A549 (cell line): ENCODE measurements at regions not wholly inside any gene's neighbourhood (a gene's known extent, or its start where the extent isn't known, plus 50 kb on each side); places are given as distances from the start of the nearest gene placed in this dataset.

Experiments used
- ATAC-seq, 2 experiments: fragments of 200-7000 bp in 1 of 2; fragments of >200 bp in 1 of 2; cut with Nextera tagmentation in 1 of 2; cut with Tn5 transposase in 1 of 2; 3 replicates each; pipeline versions ENCODE4 v1.8.0 to v1.9.1; 2018 to 2020; ENCODE audit warnings: mild to moderate bottlenecking in 1 of 2, moderate library complexity in 1 of 2
- CTCF ChIA-PET: fragments of 300-600 bp; sonication (Branson Sonifier 250); formaldehyde crosslinking; extraction: SDS; loops from one replicate; lab custom pipeline; 2021; ENCODE audit warnings: antibody characterized with exemption, inconsistent platforms; lab: Yijun Ruan, JAX
- POLR2A ChIA-PET: fragments of 350-600 bp; formaldehyde crosslinking; extraction: SDS; loops from one replicate; lab custom pipeline; 2021; ENCODE audit warnings: antibody characterized with exemption, inconsistent platforms; lab: Yijun Ruan, JAX
- DNase-seq, 2 experiments: peaks; one replicate each; pipeline versions ENCODE4 v3.0.0 to v3.0.0-alpha.2; 2011 to 2016; ENCODE audit warnings: low read depth in 1 of 2, low spot score in 1 of 2
- FAIRE-seq: peaks from 2 replicates; lab custom pipeline; 2011; peaks lifted over from hg19 to GRCh38; lab: Jason Lieb, UNC
- H3K27ac ChIP-seq, 2 experiments: fragments of >200 bp; sonication (Bioruptor Twin); formaldehyde crosslinking; 3 replicates each; pipeline ENCODE4 v1.5.1; 2016 to 2017
- H3K4me1 ChIP-seq: fragments of >200 bp; sonication (Bioruptor Twin); formaldehyde crosslinking; 3 replicates; pipeline ENCODE4 v1.6.1; 2016
- H3K4me2 ChIP-seq: fragments of >200 bp; sonication (Bioruptor Twin); formaldehyde crosslinking; 3 replicates; pipeline ENCODE4 v1.6.1; 2016
- H3K4me3 ChIP-seq: fragments of >200 bp; sonication (Bioruptor Twin); formaldehyde crosslinking; 3 replicates; pipeline ENCODE4 v1.5.1; 2016
- H3K9me3 ChIP-seq: fragments of >200 bp; sonication (Bioruptor Twin); formaldehyde crosslinking; 3 replicates; pipeline ENCODE4 v1.6.1; 2016
- CBX2 ChIP-seq: fragments of 200-600 bp; sonication (generic); IDR thresholded peaks from 2 replicates; pipeline ENCODE4 v1.6.1; 2016; ENCODE audit warnings: low read depth, mild to moderate bottlenecking, borderline replicate concordance
- CBX8 ChIP-seq: fragments of 200-600 bp; sonication (generic); IDR thresholded peaks from 2 replicates; pipeline ENCODE4 v1.6.1; 2016
- CHD4 ChIP-seq: fragments of 200-600 bp; sonication (generic); IDR thresholded peaks from 2 replicates; pipeline ENCODE4 v1.6.1; 2016; ENCODE audit warnings: antibody characterized with exemption, mild to moderate bottlenecking, borderline replicate concordance
- EHF ChIP-seq: fragments of 250-450 bp; sonication (Bioruptor Pico); IDR thresholded peaks from 2 replicates; pipeline ENCODE4 v1.5.0; 2020; ENCODE audit warnings: mild to moderate bottlenecking
- FOXS1 ChIP-seq: fragments of 250-450 bp; sonication (Bioruptor Pico); IDR thresholded peaks from 2 replicates; pipeline ENCODE4 v1.5.0; 2020; ENCODE audit warnings: mild to moderate bottlenecking, moderate library complexity
- HOXA7 ChIP-seq: fragments of 250-450 bp; sonication (Bioruptor Pico); IDR thresholded peaks from 2 replicates; pipeline ENCODE4 v1.5.0; 2020; ENCODE audit warnings: mild to moderate bottlenecking, moderate library complexity
- JUNB ChIP-seq: fragments of >200 bp; sonication (Bioruptor Twin); formaldehyde crosslinking; IDR thresholded peaks from 2 replicates; pipeline ENCODE4 v1.6.1; 2016
- KDM1A ChIP-seq: fragments of 200-600 bp; sonication (generic); IDR thresholded peaks from 2 replicates; pipeline ENCODE4 v1.6.1; 2016; ENCODE audit warnings: low read depth, mild to moderate bottlenecking
- KDM5A ChIP-seq: fragments of 200-600 bp; sonication (generic); IDR thresholded peaks from 2 replicates; pipeline ENCODE4 v1.6.1; 2016; ENCODE audit warnings: antibody characterized with exemption, mild to moderate bottlenecking
- MAZ ChIP-seq: fragments of 150-350 bp; IDR thresholded peaks from 2 replicates; pipeline ENCODE4 v1.6.1; 2014; ENCODE audit warnings: antibody characterized with exemption, low read depth, low read length, borderline replicate concordance
- MYC ChIP-seq: IDR thresholded peaks from 2 replicates; pipeline ENCODE4 v1.6.1; 2012; ENCODE audit warnings: mild to moderate bottlenecking, inconsistent platforms, low read length, improper control_type of control experiment, borderline replicate concordance
- POLR2A ChIP-seq: IDR thresholded peaks from 2 replicates; pipeline ENCODE4 v1.6.1; 2012; ENCODE audit warnings: mild to moderate bottlenecking, low read length
- POLR2AphosphoS2 ChIP-seq: conservative IDR thresholded peaks from 2 replicates; pipeline ENCODE4 v1.6.1; 2012; ENCODE audit warnings: low read length, improper control_type of control experiment, inconsistent platforms
- RAD21 ChIP-seq, 2 experiments: fragments of >200 bp in 1 of 2; sonication (Bioruptor Twin) in 1 of 2; formaldehyde crosslinking in 1 of 2; IDR thresholded peaks in 1 of 2; conservative IDR thresholded peaks in 1 of 2; 2 replicates in 1 of 2; 3 replicates in 1 of 2; pipeline ENCODE4 v1.6.1; 2012 to 2018; ENCODE audit warnings: inconsistent platforms in 1 of 2
- RCOR1 ChIP-seq: fragments of 150-350 bp; IDR thresholded peaks from 2 replicates; pipeline ENCODE4 v1.6.1; 2014; ENCODE audit warnings: antibody characterized with exemption, low read length, low read depth
- SMC3 ChIP-seq: fragments of >200 bp; sonication (Bioruptor Twin); formaldehyde crosslinking; IDR thresholded peaks from 3 replicates; pipeline ENCODE4 v1.6.1; 2018; ENCODE audit warnings: inconsistent platforms
- TP53 ChIP-seq: fragments of 250-450 bp; sonication (Bioruptor Pico); IDR thresholded peaks from 2 replicates; pipeline ENCODE4 v1.5.0; 2021; ENCODE audit warnings: mild to moderate bottlenecking, moderate library complexity
- ZC3H11A ChIP-seq: fragments of 450-650 bp; IDR thresholded peaks from 2 replicates; pipeline ENCODE4 v1.6.1; 2014; ENCODE audit warnings: antibody characterized with exemption, mild to moderate bottlenecking
- WGBS: methylation state at CpG from one replicate; pipeline ENCODE4 v1.1.6; 2017; ENCODE audit errors: missing lambda C conversion rate; 5-methylcytosine and 5-hydroxymethylcytosine counted together
- TF ChIP-seq, protein P1 (sequence below): fragments of >200 bp; sonication (Bioruptor Twin); formaldehyde crosslinking; IDR thresholded peaks from 2 replicates; pipeline ENCODE4 v1.6.1; 2016
- TF ChIP-seq, protein P2 (sequence below): fragments of >200 bp; sonication (Bioruptor Twin); formaldehyde crosslinking; IDR thresholded peaks from 3 replicates; pipeline ENCODE4 v1.6.1; 2016
- TF ChIP-seq, protein P3 (sequence below): IDR thresholded peaks from 2 replicates; pipeline ENCODE4 v1.6.1; 2012
- TF ChIP-seq, protein P4 (sequence below): fragments of 150-350 bp; IDR thresholded peaks from 2 replicates; pipeline ENCODE4 v1.6.1; 2014; ENCODE audit warnings: low read depth, mild to moderate bottlenecking, low read length
- TF ChIP-seq, protein P5 (sequence below): fragments of 250-450 bp; sonication (Bioruptor Pico); IDR thresholded peaks from 2 replicates; pipeline ENCODE4 v1.5.0; 2020; ENCODE audit warnings: low read depth, mild to moderate bottlenecking, moderate library complexity

DNA sequence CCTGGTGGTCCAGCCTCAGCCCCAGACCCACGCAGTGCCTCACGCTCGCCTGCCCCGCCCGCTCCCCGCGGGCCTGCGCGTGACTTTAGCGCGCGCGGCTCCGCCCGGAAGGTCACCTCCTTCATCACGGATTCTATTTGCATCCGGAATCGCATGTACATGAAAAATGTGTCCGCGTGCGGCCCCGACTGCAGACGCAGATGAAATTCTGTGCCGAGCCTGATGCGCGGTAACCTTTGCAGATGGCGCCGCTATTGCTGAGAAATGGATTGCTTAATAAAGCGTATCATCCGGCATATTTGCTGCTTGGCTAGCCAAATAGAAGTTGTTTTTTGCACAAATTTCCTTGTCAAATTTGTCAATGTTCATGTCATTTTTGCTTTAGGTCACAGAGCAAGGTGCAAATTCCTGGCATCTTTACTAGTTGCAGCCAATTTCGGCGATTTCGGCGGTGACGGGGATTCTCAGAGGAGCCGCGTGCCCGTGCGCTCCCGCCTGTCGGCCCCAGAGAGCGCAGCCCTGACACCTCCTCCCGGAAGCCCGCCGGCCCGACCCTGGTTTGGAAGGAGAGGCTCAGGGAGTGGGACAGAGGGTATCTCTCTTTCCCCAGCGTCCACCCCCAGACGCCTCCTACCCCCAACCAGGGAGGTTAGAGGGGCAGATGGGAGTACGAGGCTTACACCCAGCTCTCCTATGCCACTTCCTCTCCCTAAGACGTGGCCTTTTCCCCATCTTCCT lies 85.9 kb upstream of the PAX2 start:
- Histone ChIP-seq H3K4me2 (no peak overlapping the region), H3K9me3 (no peaks in the 10 kb centered on the region), H3K4me3 (no peak overlapping the region), H3K27ac (no peak overlapping the region)
- POLR2A ChIA-PET, result no interaction called here
- no peak for FAIRE-seq
- TF ChIP-seq MAZ (no peak), JUNB (no peak), ZC3H11A (no peak), SMC3 (no peak)
- TF ChIP-seq, protein P1, sequence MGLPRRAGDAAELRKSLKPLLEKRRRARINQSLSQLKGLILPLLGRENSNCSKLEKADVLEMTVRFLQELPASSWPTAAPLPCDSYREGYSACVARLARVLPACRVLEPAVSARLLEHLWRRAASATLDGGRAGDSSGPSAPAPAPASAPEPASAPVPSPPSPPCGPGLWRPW, result no peak
- TF ChIP-seq, protein P2, sequence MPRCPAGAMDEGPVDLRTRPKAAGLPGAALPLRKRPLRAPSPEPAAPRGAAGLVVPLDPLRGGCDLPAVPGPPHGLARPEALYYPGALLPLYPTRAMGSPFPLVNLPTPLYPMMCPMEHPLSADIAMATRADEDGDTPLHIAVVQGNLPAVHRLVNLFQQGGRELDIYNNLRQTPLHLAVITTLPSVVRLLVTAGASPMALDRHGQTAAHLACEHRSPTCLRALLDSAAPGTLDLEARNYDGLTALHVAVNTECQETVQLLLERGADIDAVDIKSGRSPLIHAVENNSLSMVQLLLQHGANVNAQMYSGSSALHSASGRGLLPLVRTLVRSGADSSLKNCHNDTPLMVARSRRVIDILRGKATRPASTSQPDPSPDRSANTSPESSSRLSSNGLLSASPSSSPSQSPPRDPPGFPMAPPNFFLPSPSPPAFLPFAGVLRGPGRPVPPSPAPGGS, result no peak
- TF ChIP-seq, all 56 proteins: peak for 0
- CTCF ChIA-PET, result interaction anchor here (1.1 to 1.6 kb wide), 2 partner anchors 78 to 219 kb away, joined by 3 to 4 read pairs; no protein-coding TSS in a partner anchor
- DNase-seq, result no peak
- H3K4me1 ChIP-seq, result peaks cover 15% of the 10 kb centered on the region; the same call in 2 of the 3 replicates
- WGBS, result 65% methylated on average over 50 of the region's 50 CpGs
- ATAC-seq, result no peak

DNA sequence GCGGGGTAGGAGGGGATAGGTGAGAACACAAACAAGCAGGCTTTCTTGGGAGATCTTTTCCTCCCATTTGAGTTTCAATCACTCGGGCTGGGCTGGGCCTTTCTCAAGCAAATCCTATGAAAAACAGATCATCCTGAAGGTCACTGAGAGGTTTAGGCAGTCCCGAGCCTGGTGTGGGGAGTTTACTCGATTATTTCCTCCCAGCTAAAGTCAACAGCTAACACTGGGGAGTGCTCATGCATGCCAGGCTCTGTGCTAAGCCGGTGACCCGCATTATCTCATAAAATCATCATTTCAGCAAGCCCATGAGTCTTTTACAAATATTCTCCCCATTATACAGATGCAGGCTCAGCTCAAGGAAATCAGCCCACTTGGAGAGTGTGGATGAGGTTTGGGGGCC lies 85.0 kb upstream of the PAX2 start:
- no peak overlapping the region for H3K27ac ChIP-seq
- POLR2A ChIA-PET, result no interaction called here
- no peaks in the 10 kb centered on the region for H3K9me3 ChIP-seq
- no peak for DNase-seq
- no peak for FAIRE-seq
- H3K4me2 ChIP-seq, result no peak overlapping the region
- ATAC-seq, result no peak
- H3K4me3 ChIP-seq, result no peak overlapping the region
- 42% methylated on average over 6 of the region's 6 CpGs for WGBS
- CTCF ChIA-PET, result interaction anchor here (1.1 to 1.6 kb wide), 2 partner anchors 77 to 218 kb away, joined by 3 to 4 read pairs; no protein-coding TSS in a partner anchor
- no peak for TF ChIP-seq EHF (CRISPR knock-in tag)
- TF ChIP-seq HOXA7, result no peak
- TF ChIP-seq POLR2A, result no peak
- TF ChIP-seq, protein P3, sequence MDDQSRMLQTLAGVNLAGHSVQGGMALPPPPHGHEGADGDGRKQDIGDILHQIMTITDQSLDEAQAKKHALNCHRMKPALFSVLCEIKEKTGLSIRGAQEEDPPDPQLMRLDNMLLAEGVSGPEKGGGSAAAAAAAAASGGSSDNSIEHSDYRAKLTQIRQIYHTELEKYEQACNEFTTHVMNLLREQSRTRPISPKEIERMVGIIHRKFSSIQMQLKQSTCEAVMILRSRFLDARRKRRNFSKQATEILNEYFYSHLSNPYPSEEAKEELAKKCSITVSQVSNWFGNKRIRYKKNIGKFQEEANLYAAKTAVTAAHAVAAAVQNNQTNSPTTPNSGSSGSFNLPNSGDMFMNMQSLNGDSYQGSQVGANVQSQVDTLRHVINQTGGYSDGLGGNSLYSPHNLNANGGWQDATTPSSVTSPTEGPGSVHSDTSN, result no peak
- TF ChIP-seq, protein P2, result no peak
- TF ChIP-seq, protein P4, sequence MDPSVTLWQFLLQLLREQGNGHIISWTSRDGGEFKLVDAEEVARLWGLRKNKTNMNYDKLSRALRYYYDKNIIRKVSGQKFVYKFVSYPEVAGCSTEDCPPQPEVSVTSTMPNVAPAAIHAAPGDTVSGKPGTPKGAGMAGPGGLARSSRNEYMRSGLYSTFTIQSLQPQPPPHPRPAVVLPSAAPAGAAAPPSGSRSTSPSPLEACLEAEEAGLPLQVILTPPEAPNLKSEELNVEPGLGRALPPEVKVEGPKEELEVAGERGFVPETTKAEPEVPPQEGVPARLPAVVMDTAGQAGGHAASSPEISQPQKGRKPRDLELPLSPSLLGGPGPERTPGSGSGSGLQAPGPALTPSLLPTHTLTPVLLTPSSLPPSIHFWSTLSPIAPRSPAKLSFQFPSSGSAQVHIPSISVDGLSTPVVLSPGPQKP, result no peak
- no peak for TF ChIP-seq ZC3H11A
- TF ChIP-seq TP53 (CRISPR knock-in tag), result no peak
- no peak for TF ChIP-seq POLR2AphosphoS2
- TF ChIP-seq KDM1A, result no peak
- no peak for TF ChIP-seq MYC
- TF ChIP-seq RAD21 (conservative IDR thresholded peaks at IDR 0.05 in 1 of 2, IDR thresholded peaks at IDR 0.05 in 1 of 2), result no peak
- no peak for TF ChIP-seq RCOR1
- no peak for TF ChIP-seq CBX8
- TF ChIP-seq JUNB, result no peak
- no peak for TF ChIP-seq CBX2
- TF ChIP-seq KDM5A, result no peak
- TF ChIP-seq, protein P5, sequence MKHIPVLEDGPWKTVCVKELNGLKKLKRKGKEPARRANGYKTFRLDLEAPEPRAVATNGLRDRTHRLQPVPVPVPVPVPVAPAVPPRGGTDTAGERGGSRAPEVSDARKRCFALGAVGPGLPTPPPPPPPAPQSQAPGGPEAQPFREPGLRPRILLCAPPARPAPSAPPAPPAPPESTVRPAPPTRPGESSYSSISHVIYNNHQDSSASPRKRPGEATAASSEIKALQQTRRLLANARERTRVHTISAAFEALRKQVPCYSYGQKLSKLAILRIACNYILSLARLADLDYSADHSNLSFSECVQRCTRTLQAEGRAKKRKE (CRISPR knock-in tag), result no peak
- no peak for TF ChIP-seq FOXS1 (CRISPR knock-in tag)
- TF ChIP-seq CHD4, result no peak
- peaks cover 9% of the 10 kb centered on the region; the same call in 2 of the 3 replicates for H3K4me1 ChIP-seq
